Hepatocyte (in vitro differentiated cells): ENCODE measurements at regions not wholly inside any gene's neighbourhood (a gene's known extent, or its start where the extent isn't known, plus 50 kb on each side); places are given as distances from the start of the nearest gene placed in this dataset.

Source experiments
- DNase-seq: peaks from one replicate; pipeline ENCODE4 v3.0.0-alpha.2; 2016; ENCODE audit warnings: low spot score
- H2AFZ ChIP-seq: fragments of 200-600 bp; sonication (generic); 2 replicates; pipeline ENCODE4 v1.6.0; 2016; ENCODE audit warnings: antibody characterized with exemption, mild to moderate bottlenecking
- H3K27ac ChIP-seq: fragments of 200-600 bp; sonication (generic); 2 replicates; pipeline ENCODE4 v1.5.1; 2016; ENCODE audit warnings: mild to moderate bottlenecking
- H3K27me3 ChIP-seq: fragments of 200-600 bp; sonication (generic); 2 replicates; pipeline ENCODE4 v1.6.1; 2016
- H3K36me3 ChIP-seq: fragments of 200-600 bp; sonication (generic); replicated peaks from 2 replicates; pipeline ENCODE4 v1.5.1; 2016; ENCODE audit warnings: low read depth; ENCODE audit not compliant: insufficient read depth
- H3K4me1 ChIP-seq: fragments of 200-600 bp; sonication (generic); 2 replicates; pipeline ENCODE4 v1.5.1; 2016; ENCODE audit warnings: mild to moderate bottlenecking, moderate library complexity; ENCODE audit not compliant: insufficient read depth
- H3K4me2 ChIP-seq: fragments of 200-600 bp; sonication (generic); 2 replicates; pipeline ENCODE4 v1.6.0; 2016
- H3K4me3 ChIP-seq: fragments of 200-600 bp; sonication (generic); 2 replicates; pipeline ENCODE4 v1.5.1; 2016; ENCODE audit warnings: mild to moderate bottlenecking
- H3K79me2 ChIP-seq: fragments of 200-600 bp; sonication (generic); 2 replicates; pipeline ENCODE4 v1.6.0; 2017; ENCODE audit warnings: mild to moderate bottlenecking
- H3K9me2 ChIP-seq: fragments of 200-600 bp; sonication (generic); replicated peaks from 2 replicates; pipeline ENCODE4 v1.6.0; 2017; ENCODE audit warnings: mild to moderate bottlenecking; ENCODE audit not compliant: insufficient read depth
- H3K9me3 ChIP-seq: fragments of 200-600 bp; sonication (generic); 2 replicates; pipeline ENCODE4 v1.5.1; 2016; ENCODE audit warnings: low read depth, mild to moderate bottlenecking
- H4K20me1 ChIP-seq: fragments of 200-600 bp; sonication (generic); 2 replicates; pipeline ENCODE4 v1.6.0; 2016; ENCODE audit warnings: mild to moderate bottlenecking; ENCODE audit not compliant: insufficient read depth, poor library complexity, severe bottlenecking
- CTCF ChIP-seq: fragments of 200-600 bp; sonication (generic); IDR thresholded peaks from 2 replicates; pipeline ENCODE4 v1.5.1; 2016; ENCODE audit warnings: antibody characterized with exemption, mild to moderate bottlenecking; ENCODE audit not compliant: poor library complexity
- EZH2 ChIP-seq: fragments of 200-600 bp; sonication (generic); IDR thresholded peaks from 2 replicates; pipeline ENCODE4 v1.6.1; 2016; ENCODE audit warnings: antibody characterized with exemption, mild to moderate bottlenecking, borderline replicate concordance
- EZH2phosphoT487 ChIP-seq: fragments of 200-600 bp; sonication (generic); IDR thresholded peaks from one replicate; pipeline ENCODE4 v1.6.1; 2018; ENCODE audit warnings: antibody characterized with exemption, mild to moderate bottlenecking, low read depth, moderate library complexity; ENCODE audit not compliant: unreplicated experiment, severe bottlenecking
- WGBS: methylation state at CpG from one replicate; pipeline ENCODE4 v1.1.6; 2016; ENCODE audit warnings: low lambda C conversion rate; ENCODE audit errors: missing lambda C conversion rate; 5-methylcytosine and 5-hydroxymethylcytosine counted together

DNA sequence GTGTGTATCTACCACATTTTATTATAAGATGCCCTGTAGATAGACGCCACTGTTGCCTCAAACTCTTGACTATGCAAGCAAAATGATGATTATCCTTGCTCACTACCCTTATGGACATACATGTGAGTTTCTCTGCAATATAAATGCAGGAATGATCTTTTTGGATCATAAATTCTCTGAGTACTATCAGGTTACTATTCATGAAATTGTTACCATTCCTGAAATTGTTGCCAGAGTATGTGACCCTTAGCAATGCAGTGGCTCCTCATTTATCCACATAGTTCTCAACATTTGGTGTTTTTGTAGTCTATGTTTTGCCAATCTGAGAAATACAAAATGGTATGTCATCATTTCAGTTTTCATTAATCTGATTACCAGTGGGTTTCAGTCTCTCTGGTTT, 166.2 kb upstream of the FAM3C start:
- Histone ChIP-seq H3K36me3 (no peaks in the 10 kb centered on the region), H3K27ac (no peak overlapping the region)

GRCh38 chr7:121561717-121562116, 165.6 kb upstream of the FAM3C start:
- Histone ChIP-seq H3K27me3 (no peaks in the 10 kb centered on the region), H2AFZ (no peak overlapping the region), H3K4me1 (no peaks in the 10 kb centered on the region), H3K79me2 (no peaks in the 10 kb centered on the region), H3K36me3 (no peaks in the 10 kb centered on the region), H4K20me1 (no peaks in the 10 kb centered on the region), H3K4me2 (no peak overlapping the region), H3K27ac (no peak overlapping the region), H3K4me3 (no peak overlapping the region), H3K9me2 (no peaks in the 10 kb centered on the region), H3K9me3 (no peaks in the 10 kb centered on the region)
- TF ChIP-seq EZH2 (no peak), EZH2phosphoT487 (no peak), CTCF (no peak)
- WGBS = 71% methylated on average over 1 of the region's 1 CpG
- no peak for DNase-seq

More for the DNA sequence above, 166.2 kb upstream of the FAM3C start:
- DNase-seq = no peak
- WGBS = 90% methylated on average over 1 of the region's 1 CpG
- H3K4me3 ChIP-seq = no peak overlapping the region
- no peaks in the 10 kb centered on the region for H3K9me3 ChIP-seq
- H3K4me2 ChIP-seq = no peak overlapping the region
- no peaks in the 10 kb centered on the region for H3K4me1 ChIP-seq
- H2AFZ ChIP-seq = no peak overlapping the region
- no peak for TF ChIP-seq CTCF
- TF ChIP-seq EZH2 = no peak
- no peak for TF ChIP-seq EZH2phosphoT487
- H4K20me1 ChIP-seq = no peaks in the 10 kb centered on the region
- H3K9me2 ChIP-seq = no peaks in the 10 kb centered on the region
- no peaks in the 10 kb centered on the region for H3K27me3 ChIP-seq
- H3K79me2 ChIP-seq = no peaks in the 10 kb centered on the region

DNA sequence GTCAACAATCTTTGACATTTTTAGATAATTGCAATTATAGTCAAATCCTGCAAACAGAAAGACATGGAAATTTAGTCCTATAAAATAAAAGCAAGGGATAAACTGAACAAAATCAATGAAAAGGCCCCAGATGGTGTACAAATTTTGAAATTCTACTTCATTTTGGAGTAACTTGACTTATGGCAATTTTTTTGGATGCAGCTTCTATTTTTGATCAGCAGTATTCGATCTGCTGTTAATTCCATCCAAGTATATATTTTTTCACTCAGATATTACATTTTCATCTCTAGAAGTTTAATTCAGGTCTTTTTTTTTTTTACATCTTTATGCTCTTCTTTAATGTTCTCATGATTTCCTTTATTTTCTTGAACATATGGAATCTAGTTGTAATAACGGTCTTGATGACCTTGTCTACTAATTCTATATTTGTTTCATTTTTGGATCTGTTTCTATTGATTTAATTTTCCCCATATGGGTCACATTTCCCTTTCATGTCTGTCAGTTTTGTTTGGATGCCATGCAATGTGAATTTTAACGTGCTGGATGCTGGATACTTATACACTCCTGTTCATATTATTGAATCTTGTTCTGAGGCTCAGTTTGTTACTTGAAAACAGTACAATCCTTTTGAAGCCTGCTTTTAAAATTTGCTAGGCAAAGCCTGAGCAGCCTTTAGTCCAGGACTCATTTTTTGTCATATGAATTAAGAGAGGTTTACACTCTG, 164.3 kb upstream of the FAM3C start:
- no peak for TF ChIP-seq CTCF
- Histone ChIP-seq H2AFZ (no peak overlapping the region), H3K4me3 (no peak overlapping the region), H3K36me3 (no peaks in the 10 kb centered on the region), H3K4me1 (no peaks in the 10 kb centered on the region), H3K9me2 (no peaks in the 10 kb centered on the region), H3K4me2 (no peak overlapping the region), H3K27me3 (no peaks in the 10 kb centered on the region), H3K79me2 (no peaks in the 10 kb centered on the region), H4K20me1 (no peaks in the 10 kb centered on the region), H3K27ac (no peak overlapping the region), H3K9me3 (no peaks in the 10 kb centered on the region)
- WGBS = 96% methylated on average over 3 of the region's 3 CpGs
- no peak for DNase-seq
